ENCODE measurements at regions not wholly inside any gene's neighbourhood (a gene's known extent, or its start where the extent isn't known, plus 50 kb on each side); places are given as distances from the start of the nearest gene placed in this dataset.

DNA sequence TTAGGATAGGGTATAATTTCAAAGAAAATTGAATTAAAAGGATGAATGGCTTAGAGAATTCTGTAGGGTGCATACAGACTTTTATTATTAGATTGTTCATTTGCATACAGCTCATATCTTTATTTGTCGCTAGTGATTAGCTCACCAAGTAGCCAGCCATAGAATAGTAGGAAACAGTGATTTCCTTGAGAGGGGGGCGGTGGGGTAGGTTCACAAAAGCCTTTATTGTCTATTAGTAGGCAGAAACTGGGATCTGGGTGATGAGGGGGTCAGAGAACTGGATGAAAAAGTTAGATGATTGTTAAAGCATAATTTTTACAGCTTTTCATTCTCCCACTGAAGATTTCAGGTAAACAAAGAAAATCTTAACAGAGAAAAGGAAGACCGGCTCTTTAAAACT is 77.6 kb upstream of the RAP2B start:
- Histone ChIP-seq H3K4me3 (replicated peaks; ENCODE audit: insufficient read depth, low read length) (no peak overlapping the region), H3K27ac (replicated peaks) (no peak overlapping the region), H3K27me3 (ENCODE audit: insufficient read depth, poor library complexity, severe bottlenecking) (no peaks in the 10 kb centered on the region)
- TF ChIP-seq GABPA (IDR thresholded peaks at IDR 0.05; ENCODE audit: low read depth) (no peak), SPI1 (IDR thresholded peaks at IDR 0.05; ENCODE audit: borderline replicate concordance, low read depth) (no peak), CTCF (IDR thresholded peaks at IDR 0.05; ENCODE audit: insufficient read depth, low read length) (no peak), POLR2AphosphoS5 (IDR thresholded peaks at IDR 0.05; ENCODE audit: low read depth) (no peak)
- TF ChIP-seq, protein P1, sequence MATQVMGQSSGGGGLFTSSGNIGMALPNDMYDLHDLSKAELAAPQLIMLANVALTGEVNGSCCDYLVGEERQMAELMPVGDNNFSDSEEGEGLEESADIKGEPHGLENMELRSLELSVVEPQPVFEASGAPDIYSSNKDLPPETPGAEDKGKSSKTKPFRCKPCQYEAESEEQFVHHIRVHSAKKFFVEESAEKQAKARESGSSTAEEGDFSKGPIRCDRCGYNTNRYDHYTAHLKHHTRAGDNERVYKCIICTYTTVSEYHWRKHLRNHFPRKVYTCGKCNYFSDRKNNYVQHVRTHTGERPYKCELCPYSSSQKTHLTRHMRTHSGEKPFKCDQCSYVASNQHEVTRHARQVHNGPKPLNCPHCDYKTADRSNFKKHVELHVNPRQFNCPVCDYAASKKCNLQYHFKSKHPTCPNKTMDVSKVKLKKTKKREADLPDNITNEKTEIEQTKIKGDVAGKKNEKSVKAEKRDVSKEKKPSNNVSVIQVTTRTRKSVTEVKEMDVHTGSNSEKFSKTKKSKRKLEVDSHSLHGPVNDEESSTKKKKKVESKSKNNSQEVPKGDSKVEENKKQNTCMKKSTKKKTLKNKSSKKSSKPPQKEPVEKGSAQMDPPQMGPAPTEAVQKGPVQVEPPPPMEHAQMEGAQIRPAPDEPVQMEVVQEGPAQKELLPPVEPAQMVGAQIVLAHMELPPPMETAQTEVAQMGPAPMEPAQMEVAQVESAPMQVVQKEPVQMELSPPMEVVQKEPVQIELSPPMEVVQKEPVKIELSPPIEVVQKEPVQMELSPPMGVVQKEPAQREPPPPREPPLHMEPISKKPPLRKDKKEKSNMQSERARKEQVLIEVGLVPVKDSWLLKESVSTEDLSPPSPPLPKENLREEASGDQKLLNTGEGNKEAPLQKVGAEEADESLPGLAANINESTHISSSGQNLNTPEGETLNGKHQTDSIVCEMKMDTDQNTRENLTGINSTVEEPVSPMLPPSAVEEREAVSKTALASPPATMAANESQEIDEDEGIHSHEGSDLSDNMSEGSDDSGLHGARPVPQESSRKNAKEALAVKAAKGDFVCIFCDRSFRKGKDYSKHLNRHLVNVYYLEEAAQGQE (IDR thresholded peaks at IDR 0.05; ENCODE audit: insufficient replicate concordance, low read depth) = no peak
- no peak for DNase-seq (ENCODE audit: low read depth in 1 of 2, low spot score in 1 of 2)

DNA sequence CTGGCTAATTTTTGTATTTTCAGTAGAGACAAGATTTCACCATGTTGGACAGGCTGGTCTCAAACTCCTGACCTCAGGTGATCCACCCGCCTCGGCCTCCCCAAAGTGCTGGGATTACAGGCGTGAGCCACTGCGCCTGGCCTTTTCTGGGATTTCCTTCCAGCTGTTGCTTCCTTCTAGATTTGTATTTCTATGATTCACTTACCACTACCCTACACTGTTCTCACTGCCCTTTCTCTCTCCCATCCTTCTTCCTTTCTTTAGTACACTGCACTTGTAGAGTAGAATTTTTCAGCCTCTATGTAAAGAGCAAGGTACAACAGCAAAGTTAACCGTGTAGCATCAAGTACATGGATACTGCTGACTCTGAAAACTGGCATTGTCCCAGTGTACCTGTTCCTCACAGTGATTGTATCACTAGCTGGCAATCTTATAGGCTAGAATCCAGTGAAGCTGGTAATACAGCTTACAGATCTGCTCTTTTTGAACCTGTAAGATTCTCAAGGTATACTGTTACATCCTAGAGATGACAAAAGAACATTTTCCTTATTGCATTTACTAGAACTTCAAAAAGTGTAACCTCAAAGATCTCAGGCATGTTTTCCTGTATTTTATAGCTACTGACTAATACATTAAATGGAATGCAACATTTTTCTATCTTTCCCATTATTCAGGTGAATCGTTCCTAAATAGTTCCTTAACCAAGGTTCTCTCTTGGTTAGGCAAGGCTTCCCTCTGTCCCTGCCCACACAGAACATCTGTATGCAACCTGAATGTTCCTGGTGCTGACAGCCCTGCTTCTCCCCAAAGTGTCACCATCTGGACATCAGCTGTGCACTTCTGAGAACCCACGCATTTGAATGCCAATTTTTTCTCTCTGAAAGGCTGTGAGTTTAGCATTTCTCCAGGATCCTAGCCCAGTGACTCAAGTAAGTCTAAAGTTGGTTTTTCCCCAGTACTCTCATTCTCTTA is 74.1 kb upstream of the RAP2B start:
- TF ChIP-seq, protein P1 (IDR thresholded peaks at IDR 0.05; ENCODE audit: insufficient replicate concordance, low read depth) = no peak
- TF ChIP-seq POLR2AphosphoS5 (IDR thresholded peaks at IDR 0.05; ENCODE audit: low read depth) (no peak), CTCF (IDR thresholded peaks at IDR 0.05; ENCODE audit: insufficient read depth, low read length) (no peak), SPI1 (IDR thresholded peaks at IDR 0.05; ENCODE audit: borderline replicate concordance, low read depth) (no peak), GABPA (IDR thresholded peaks at IDR 0.05; ENCODE audit: low read depth) (no peak)
- Histone ChIP-seq H3K27ac (replicated peaks) (no peak overlapping the region), H3K27me3 (ENCODE audit: insufficient read depth, poor library complexity, severe bottlenecking) (no peaks in the 10 kb centered on the region), H3K4me3 (replicated peaks; ENCODE audit: insufficient read depth, low read length) (no peak overlapping the region)
- DNase-seq (ENCODE audit: low read depth in 1 of 2, low spot score in 1 of 2) = no peak

DNA sequence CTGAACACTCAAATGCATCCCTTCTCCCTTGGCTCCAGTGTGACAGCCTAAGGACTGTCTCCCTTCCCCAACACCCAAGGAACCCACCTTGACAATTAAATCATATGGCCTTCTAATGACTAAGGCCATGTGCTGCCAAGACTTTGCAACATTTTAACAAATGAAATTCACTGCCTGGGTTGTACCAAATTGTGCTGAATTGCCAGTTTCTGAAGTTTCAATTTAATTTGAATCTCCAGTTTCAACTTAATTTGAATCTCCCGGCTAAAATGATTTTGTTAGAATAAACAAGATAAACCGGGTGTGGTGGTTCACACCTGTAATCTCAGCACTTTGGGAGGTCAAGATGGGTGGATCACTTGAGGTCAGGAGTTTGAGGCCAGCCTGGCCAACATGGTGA is 72.4 kb upstream of the RAP2B start:
- no peak overlapping the region for H3K27ac ChIP-seq (replicated peaks)
- no peaks in the 10 kb centered on the region for H3K27me3 ChIP-seq (ENCODE audit: insufficient read depth, poor library complexity, severe bottlenecking)
- DNase-seq (ENCODE audit: low read depth in 1 of 2, low spot score in 1 of 2) = no peak
- TF ChIP-seq CTCF (IDR thresholded peaks at IDR 0.05; ENCODE audit: insufficient read depth, low read length) (no peak), POLR2AphosphoS5 (IDR thresholded peaks at IDR 0.05; ENCODE audit: low read depth) (no peak)
- H3K4me3 ChIP-seq (replicated peaks; ENCODE audit: insufficient read depth, low read length) = no peak overlapping the region
